HepG2 (cell line): ENCODE measurements at regions not wholly inside any gene's neighbourhood (a gene's known extent, or its start where the extent isn't known, plus 50 kb on each side); places are given as distances from the start of the nearest gene placed in this dataset.

Experiments
- ATAC-seq: fragments of 200-7000 bp; cut with Tn5 transposase; 3 replicates; pipeline ENCODE4 v1.9.1; 2020; ENCODE audit warnings: mild to moderate bottlenecking, moderate library complexity
- BruUV-seq: library from RNA; stranded (reverse); fragments of 400-500 nt; replicated peaks from 2 replicates; lab custom pipeline; 2021; lab: Mats Ljungman, UMichigan
- CTCF ChIA-PET: fragments of 300-600 bp; formaldehyde crosslinking; extraction: SDS; loops from one replicate; lab custom pipeline; 2021; ENCODE audit warnings: low total read pairs, inconsistent platforms, low intra/inter-chr PET ratio; lab: Yijun Ruan, JAX
- POLR2A ChIA-PET: fragments of 350-600 bp; sonication (Branson Sonifier 250); formaldehyde crosslinking; loops from one replicate; lab custom pipeline; 2020; ENCODE audit warnings: antibody characterized with exemption, inconsistent platforms; lab: Yijun Ruan, JAX
- DNase-seq: peaks from one replicate; pipeline ENCODE4 v3.0.0-alpha.2; 2015; ENCODE audit warnings: low spot score
- FAIRE-seq: peaks from 3 replicates; lab custom pipeline; 2011; peaks lifted over from hg19 to GRCh38; lab: Jason Lieb, UNC
- H2AFZ ChIP-seq: one replicate; pipeline ENCODE4 v1.6.1; 2011; ENCODE audit warnings: low read length, inconsistent platforms
- H3K27ac ChIP-seq: fragments of 300-600 bp; 3 replicates; pipeline ENCODE4 v1.8.0; 2011; ENCODE audit warnings: mixed run types, mild to moderate bottlenecking, mixed read lengths, low read length, inconsistent platforms; ENCODE audit not compliant: insufficient read depth; ENCODE audit errors: extremely low read length
- H3K27me3 ChIP-seq, 2 experiments: fragments of 200-600 bp in 1 of 2; 2 replicates in 1 of 2; 3 replicates in 1 of 2; pipeline versions ENCODE4 v1.6.0 to v1.8.0; 2011; ENCODE audit warnings: low read length in 2 of 2, mild to moderate bottlenecking in 2 of 2, moderate library complexity in 2 of 2, inconsistent platforms in 1 of 2; ENCODE audit not compliant: insufficient read depth in 2 of 2, control insufficient read depth in 1 of 2
- H3K36me3 ChIP-seq, 2 experiments: fragments of 200-600 bp in 1 of 2; replicated peaks in 1 of 2; 2 replicates in 1 of 2; 3 replicates in 1 of 2; pipeline versions ENCODE4 v1.5.1 to v1.8.0; 2011; ENCODE audit warnings: low read length in 2 of 2, inconsistent platforms in 1 of 2; ENCODE audit not compliant: insufficient read depth in 2 of 2, control insufficient read depth in 1 of 2
- H3K4me1 ChIP-seq: 2 replicates; pipeline ENCODE4 v1.5.1; 2012; ENCODE audit warnings: low read length, inconsistent platforms; ENCODE audit not compliant: insufficient read depth
- H3K4me2 ChIP-seq: 2 replicates; pipeline ENCODE4 v1.6.0; 2011; ENCODE audit warnings: low read depth, low read length, inconsistent platforms
- H3K4me3 ChIP-seq, 3 experiments: fragments of 200-600 bp in 1 of 3; sonication (generic), shearing (Covaris generic) in 1 of 3; replicated peaks in 1 of 3; 2 replicates each; pipeline ENCODE4 v1.5.1; 2011 to 2016; ENCODE audit warnings: low read length in 3 of 3, inconsistent platforms in 2 of 3, low read depth in 2 of 3, mild to moderate bottlenecking in 2 of 3, control low read depth in 1 of 3, mixed read lengths in 1 of 3; ENCODE audit not compliant: insufficient read depth in 1 of 3
- H3K79me2 ChIP-seq: one replicate; pipeline ENCODE4 v1.6.1; 2011; ENCODE audit warnings: low read length, inconsistent platforms; ENCODE audit not compliant: insufficient read depth
- H3K9ac ChIP-seq: 2 replicates; pipeline ENCODE4 v1.6.0; 2011; ENCODE audit warnings: mild to moderate bottlenecking, low read depth, low read length, inconsistent platforms; ENCODE audit not compliant: insufficient read depth
- H3K9me3 ChIP-seq: 2 replicates; pipeline ENCODE4 v1.5.1; 2012; ENCODE audit warnings: mild to moderate bottlenecking, low read length
- H4K20me1 ChIP-seq: 2 replicates; pipeline ENCODE4 v1.6.0; 2011; ENCODE audit warnings: inconsistent platforms, mild to moderate bottlenecking, low read length, moderate library complexity; ENCODE audit not compliant: insufficient read depth
- CC2D1A ChIP-seq: sonication (generic); formaldehyde crosslinking; IDR thresholded peaks from 2 replicates; pipeline ENCODE4 v1.8.1; 2023; ENCODE audit warnings: mild to moderate bottlenecking, missing genetic modification reagents
- HBP1 ChIP-seq: IDR thresholded peaks from 2 replicates; pipeline ENCODE4 v1.6.1; 2016; ENCODE audit warnings: low read depth, control low read depth
- JUN ChIP-seq: sonication (generic); formaldehyde crosslinking; IDR thresholded peaks from 2 replicates; pipeline ENCODE4 v1.4.0; 2020; ENCODE audit warnings: mild to moderate bottlenecking, missing genetic modification reagents
- KMT2A ChIP-seq: sonication (generic); formaldehyde crosslinking; IDR thresholded peaks from 2 replicates; pipeline ENCODE4 v1.4.0; 2020; ENCODE audit warnings: missing genetic modification reagents
- MTF1 ChIP-seq: sonication (generic); formaldehyde crosslinking; IDR thresholded peaks from 2 replicates; pipeline ENCODE4 v1.5.0; 2020; ENCODE audit warnings: missing genetic modification reagents
- MXD3 ChIP-seq: IDR thresholded peaks from 2 replicates; pipeline ENCODE4 v1.6.1; 2016; ENCODE audit warnings: mild to moderate bottlenecking, missing biosample characterization, missing genetic modification reagents
- TRIM24 ChIP-seq: sonication (generic); formaldehyde crosslinking; IDR thresholded peaks from 2 replicates; pipeline ENCODE4 v1.8.0; 2022; ENCODE audit warnings: mild to moderate bottlenecking, missing genetic modification reagents
- ZBTB14 ChIP-seq: sonication (generic); formaldehyde crosslinking; IDR thresholded peaks from 2 replicates; pipeline ENCODE4 v1.4.0; 2020; ENCODE audit warnings: missing genetic modification reagents
- ZBTB3 ChIP-seq: sonication (generic); formaldehyde crosslinking; IDR thresholded peaks from 2 replicates; pipeline ENCODE4 v1.4.0; 2020; ENCODE audit warnings: low read depth, mild to moderate bottlenecking, moderate library complexity, missing genetic modification reagents, borderline replicate concordance
- ZNF12 ChIP-seq: sonication (generic); formaldehyde crosslinking; IDR thresholded peaks from 2 replicates; pipeline ENCODE4 v1.5.0; 2020; ENCODE audit warnings: missing genetic modification reagents
- ZNF331 ChIP-seq: sonication (generic); formaldehyde crosslinking; IDR thresholded peaks from 2 replicates; pipeline ENCODE4 v1.4.0; 2020; ENCODE audit warnings: missing genetic modification reagents
- WGBS: methylation state at CpG from one replicate; pipeline ENCODE4 v1.1.6; 2017; ENCODE audit warnings: low lambda C conversion rate; 5-methylcytosine and 5-hydroxymethylcytosine counted together
- in situ Hi-C: cut with HindIII; loops from 2 replicates; pipeline ENCODE4 v1.10.0; 2017; ENCODE audit warnings: low pct_unique_long_range_greater_than_20kb; ENCODE audit not compliant: extremely low pct_ligation_motif_present
- intact Hi-C: fragments of 100-400 bp; cut with micrococcal nuclease; formaldehyde crosslinking; loops from one replicate; pipeline ENCODE4 v1.10.0; 2022; ENCODE audit not compliant: unreplicated experiment

GRCh38 chr11:69234740-69235710, 58.9 kb upstream of the MYEOV start (continued):
- no peak for TF ChIP-seq HBP1

- Histone ChIP-seq H3K9me3 (no peaks in the 10 kb centered on the region), H2AFZ (no peak overlapping the region), H3K36me3 (no peaks in the 10 kb centered on the region), H4K20me1 (no peaks in the 10 kb centered on the region), H3K27me3 (peaks cover 1 to 17% of the 10 kb centered on the region in 2 experiments), H3K4me1 (no peaks in the 10 kb centered on the region), H3K9ac (no peak overlapping the region), H3K79me2 (no peaks in the 10 kb centered on the region), H3K27ac (no peak overlapping the region), H3K4me3 (no peak overlapping the region), H3K4me2 (no peak overlapping the region)
- no peak for DNase-seq
- POLR2A ChIA-PET = no interaction called here
- no peak for FAIRE-seq
- no peak for TF ChIP-seq MTF1 (CRISPR knock-in tag)
- no peak for TF ChIP-seq JUN (CRISPR knock-in tag)
- no peak for TF ChIP-seq CC2D1A (CRISPR knock-in tag)
- TF ChIP-seq ZBTB14 (CRISPR knock-in tag) = no peak
- TF ChIP-seq MXD3 = no peak
- TF ChIP-seq TRIM24 (CRISPR knock-in tag) = no peak
- no peak for TF ChIP-seq KMT2A (CRISPR knock-in tag)
- no peak for TF ChIP-seq ZNF331 (CRISPR knock-in tag)
- TF ChIP-seq ZBTB3 (CRISPR knock-in tag) = no peak
- TF ChIP-seq ZNF12 = no peak
- CTCF ChIA-PET = no interaction called here
- WGBS = 3% methylated on average over 5 of the region's 5 CpGs
- intact Hi-C loops (no loop called here), in situ Hi-C loops (no loop called here)
- BruUV-seq = no TSS peak
- no peak for ATAC-seq
These were observed 55.2 kb upstream of the MYEOV start for GRCh38 chr11:69238573-69239351.
